NCI-H2029 (cell line): ENCODE measurements at regions not wholly inside any gene's neighbourhood (a gene's known extent, or its start where the extent isn't known, plus 50 kb on each side); places are given as distances from the start of the nearest gene placed in this dataset.
A peak's percentile ranks its signal among the peaks of the same experiment; 100 is the strongest.

Source experiments
- DNase-seq: peaks from one replicate; lab custom pipeline; 2025; lab: John Stamatoyannopoulos, UW

DNA sequence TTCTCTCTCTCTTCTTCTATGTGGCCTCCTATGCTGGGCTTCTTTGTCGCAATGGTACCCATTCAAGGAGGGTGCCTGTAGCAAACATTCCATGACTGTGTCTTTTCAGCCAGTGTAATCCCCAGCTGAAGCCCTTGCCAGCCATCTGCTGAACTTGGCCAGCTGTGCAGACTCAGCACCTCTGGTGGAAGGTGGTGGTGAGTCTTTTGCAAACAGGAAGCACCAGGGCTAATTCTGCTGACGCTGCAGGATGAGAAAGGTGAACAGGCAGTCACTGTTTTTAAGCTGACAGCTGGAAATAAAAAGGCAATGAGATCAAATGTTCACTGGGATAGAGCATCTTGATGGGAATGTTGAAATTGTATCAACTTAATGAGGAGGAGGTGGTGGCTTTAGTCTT is 298.7 kb upstream of the CLNK start:
- peak; percentile 41 for DNase-seq

DNA sequence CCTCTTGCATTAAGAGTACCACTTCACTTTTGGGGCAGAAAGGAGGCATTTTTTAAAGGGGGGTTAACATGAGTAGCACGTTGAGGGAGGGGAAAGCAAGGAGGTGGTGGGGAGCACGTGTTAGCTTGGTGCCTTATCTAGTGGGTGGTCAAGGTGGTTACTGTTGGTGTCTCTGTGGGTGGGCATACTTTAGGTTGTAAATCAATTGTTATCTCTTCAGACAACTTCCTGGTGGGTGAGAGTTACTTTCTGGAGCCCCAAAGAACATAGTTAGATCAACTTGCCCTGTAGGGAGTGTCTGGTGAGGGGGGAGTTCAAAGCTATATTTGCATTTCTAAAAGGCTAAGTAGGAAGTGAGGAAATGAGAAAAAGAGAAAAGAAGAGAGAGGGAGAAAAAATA is 297.7 kb upstream of the CLNK start:
- no peak for DNase-seq

DNA sequence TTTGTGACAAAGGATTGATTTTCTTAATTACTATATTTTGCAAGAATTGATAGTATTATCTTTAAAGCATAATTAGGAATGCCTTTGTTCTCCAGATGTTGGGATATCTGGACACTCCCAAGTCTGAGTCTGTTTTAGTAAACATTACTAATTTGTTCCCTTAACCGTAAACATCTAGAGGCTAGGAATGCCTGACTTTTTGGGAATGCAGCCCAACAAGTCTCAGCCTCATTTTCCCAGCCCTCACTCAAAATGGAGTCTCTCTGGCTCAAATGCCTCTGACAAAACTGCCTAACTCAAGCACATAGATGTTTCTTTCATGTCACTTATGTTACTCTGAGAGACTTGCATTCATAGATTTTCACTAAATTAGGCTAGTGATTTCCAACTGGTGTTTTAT is 297.0 kb upstream of the CLNK start:
- DNase-seq, result no peak

DNA sequence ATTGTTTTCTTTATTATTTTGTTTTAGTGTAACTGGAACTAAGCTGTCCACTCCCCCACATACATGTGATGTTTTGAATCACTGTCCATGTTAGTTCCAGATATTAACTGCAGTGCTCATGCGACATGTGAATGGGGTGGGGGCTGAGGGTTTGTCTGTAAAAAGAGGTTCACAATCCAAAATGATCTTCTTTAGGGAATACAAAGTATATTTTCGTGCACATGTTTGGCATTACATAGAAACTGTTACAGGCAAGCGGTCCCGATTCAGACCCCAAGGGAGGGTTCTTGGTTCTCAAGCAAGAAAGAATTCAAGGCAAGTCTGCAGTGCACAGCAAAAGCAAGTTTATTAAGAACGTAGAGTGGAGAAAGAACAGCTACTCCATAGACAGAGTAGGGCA is 296.5 kb upstream of the CLNK start:
- DNase-seq, result no peak

DNA sequence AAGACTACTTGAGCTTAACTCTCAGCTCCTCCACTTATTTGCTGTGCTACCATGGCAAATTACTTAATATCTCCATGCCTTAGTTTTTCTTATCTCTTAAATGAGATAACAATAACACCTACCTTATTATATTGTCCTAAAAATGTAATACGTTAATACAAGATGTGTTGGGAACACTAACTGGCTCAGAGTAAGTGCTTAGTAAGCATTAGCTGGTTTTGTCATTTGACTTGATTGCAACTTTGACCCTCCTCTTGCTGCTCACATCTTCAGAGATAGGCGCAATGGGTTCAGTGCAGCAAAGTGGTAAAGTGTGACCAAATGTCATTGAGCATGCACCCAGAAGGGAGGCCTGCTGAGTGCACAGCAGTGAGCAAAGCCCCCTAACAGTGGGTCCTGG is 294.5 kb upstream of the CLNK start:
- no peak for DNase-seq

DNA sequence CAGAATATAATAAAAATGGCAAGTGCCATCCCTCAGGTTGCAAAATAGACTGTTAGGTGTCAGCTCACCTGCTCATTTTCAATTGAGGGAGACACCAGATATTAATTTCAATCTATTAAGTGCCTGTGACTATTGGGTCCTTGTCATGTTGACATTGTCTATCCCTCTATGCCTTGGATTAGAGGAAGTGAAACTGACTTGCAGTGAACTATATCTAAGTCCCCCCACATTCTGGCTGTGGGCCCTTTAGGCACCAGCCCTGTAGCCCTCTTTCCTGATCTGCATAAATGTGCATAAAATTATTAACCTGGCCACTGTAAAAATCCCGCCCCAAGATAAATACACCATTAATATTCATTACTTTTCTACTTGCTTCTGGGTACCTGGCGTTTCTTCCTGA is 293.0 kb upstream of the CLNK start:
- no peak for DNase-seq

DNA sequence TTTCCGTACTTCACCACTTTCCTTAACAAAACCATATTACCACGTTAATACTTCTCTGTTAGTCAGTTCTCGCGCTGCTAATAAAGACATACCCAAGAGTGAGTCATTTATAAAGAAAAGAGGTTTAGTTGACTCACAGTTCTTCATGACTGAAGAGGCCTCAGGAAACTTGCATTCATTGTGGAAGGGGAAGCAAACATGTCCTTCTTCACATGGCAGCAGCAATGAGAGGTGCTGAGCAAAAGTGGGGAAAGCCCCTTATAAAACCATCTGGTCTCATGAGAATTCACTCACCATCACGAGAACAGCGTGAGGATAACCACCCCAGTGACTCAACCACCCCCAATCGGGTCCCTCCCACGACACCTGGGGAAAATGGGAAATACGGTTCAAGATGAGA is 289.8 kb upstream of the CLNK start:
- no peak for DNase-seq

DNA sequence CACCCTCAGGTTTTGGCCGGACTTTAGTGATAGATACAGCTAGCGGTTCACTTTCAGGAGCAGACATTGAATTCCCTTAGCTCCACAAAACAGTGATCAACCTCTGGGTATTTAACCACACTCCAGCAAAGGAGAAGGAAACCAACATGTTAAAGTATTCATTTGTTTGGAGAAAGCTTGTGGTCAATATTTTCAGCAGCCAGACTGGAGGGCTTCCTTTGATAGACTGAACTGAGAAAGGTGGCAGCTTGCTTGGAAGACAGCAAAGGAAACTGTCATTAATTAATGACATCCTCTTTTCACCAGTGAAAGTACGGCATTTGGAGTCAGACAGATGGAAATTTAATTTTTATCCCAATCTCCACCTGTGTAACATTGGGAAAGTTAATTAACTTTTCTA is 289.1 kb upstream of the CLNK start:
- no peak for DNase-seq

DNA sequence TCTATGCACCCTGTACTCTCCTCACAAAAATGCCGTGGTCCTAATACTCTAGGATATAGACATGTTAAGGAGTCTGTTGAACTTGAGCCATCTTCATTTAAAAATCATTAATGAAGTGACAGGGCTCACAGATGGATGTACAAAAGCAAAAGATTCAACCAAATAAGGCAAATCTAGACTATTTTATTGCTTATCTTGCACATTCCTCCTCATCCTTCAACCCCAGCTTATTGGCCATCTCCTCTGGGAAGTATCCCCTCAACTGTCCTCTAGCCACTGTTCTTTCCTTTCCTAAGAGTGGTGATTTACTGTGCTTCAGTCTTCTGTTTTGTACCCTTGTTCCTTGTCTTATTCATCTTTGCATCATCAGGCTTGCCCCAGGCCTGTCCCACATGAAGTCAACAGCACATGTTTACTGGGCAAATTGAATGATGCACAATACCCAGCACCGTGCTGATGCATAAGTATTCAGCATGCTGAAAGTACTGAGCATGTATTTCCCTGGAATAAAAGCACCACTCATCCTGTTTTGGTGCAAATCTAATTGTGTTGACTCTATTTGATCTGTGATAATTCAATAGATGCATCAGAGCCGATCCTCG is 287.3 kb upstream of the CLNK start:
- no peak for DNase-seq

DNA sequence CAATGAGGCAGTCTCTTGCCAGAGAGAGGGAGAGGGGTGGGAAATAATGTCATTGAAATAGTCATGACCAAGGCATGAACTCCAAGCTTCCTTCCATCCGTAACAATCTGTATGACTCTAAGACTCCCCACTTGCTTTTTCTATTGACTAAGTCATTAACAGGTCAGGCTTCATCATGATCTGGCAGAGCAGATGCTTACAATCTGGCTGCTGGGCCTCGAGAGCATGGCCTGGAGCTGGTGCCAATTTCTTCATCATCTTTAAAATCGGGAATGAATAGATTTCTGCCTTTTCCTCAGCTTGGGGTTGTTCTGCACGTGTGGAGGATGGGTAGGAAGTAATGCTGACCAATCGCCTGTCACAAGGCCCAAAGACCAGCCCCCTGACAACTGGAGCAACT is 280.6 kb upstream of the CLNK start:
- no peak for DNase-seq

DNA sequence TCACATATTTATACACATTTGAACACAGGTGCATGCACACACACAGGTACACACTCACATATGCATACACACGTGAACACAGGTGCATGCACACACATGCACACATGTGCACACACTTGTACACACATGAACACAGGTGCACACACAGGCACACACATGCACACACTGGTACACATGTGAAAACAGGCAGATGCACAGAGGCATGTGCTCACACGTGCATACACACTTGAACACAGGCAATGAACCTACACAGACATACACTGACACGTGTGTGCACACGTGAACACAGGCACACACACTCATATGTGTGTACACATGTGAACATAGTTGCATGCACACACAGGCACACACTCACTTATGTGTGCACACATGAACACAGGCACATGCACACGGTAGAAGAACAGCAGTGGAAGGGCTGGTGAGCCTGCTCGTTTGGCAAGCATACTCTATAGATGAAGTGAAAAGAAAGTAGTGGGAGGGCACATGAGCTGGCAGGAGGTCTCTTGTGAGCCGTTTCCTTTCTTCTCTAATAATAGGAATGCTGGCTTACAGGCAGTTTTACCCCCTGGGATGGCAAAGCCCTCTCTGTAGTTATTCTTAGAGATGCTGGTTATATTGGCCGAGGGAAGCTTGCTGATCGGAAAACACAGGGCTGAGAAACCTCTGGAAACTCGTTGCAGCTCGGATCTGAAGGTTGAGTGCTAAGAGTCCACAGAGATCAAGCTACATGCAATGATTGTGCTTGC is 279.6 kb upstream of the CLNK start:
- no peak for DNase-seq

DNA sequence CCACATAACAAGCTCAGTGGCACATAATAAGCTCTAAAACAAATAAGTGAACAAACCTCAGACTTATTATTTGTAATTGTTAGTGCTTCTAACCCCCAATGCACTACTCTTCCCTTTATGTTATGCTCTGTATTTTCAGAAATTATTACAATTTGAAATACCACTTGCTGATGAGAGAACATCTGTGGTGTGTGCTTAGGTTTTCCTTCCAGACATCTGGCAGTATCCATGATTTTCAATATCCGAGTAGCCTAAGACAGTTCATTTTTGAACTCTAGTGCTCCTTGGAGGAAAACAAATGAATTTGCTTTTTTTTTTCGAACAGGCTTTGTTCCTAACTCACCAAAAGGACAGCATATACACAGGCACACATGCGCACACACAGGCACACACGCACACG is 278.7 kb upstream of the CLNK start:
- DNase-seq, result no peak

DNA sequence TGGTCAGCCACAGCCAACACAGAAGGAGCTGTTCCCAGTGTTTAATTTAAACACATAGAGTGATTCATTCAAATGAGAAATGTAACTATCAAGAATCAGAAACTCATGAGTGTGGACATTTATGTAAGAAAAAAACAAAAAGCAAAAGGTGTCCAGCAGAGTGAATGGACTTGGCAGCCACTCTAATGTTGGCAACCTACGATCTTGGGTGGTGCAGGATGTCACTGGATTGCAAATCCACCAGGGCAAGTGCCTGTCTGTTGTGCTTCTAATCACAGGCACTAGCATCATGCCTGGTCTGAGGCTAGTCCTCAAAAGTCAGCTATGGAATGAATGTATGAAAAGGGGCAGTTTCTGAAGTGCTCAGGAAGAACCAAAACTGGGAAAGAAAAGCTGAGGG is 277.7 kb upstream of the CLNK start:
- no peak for DNase-seq

DNA sequence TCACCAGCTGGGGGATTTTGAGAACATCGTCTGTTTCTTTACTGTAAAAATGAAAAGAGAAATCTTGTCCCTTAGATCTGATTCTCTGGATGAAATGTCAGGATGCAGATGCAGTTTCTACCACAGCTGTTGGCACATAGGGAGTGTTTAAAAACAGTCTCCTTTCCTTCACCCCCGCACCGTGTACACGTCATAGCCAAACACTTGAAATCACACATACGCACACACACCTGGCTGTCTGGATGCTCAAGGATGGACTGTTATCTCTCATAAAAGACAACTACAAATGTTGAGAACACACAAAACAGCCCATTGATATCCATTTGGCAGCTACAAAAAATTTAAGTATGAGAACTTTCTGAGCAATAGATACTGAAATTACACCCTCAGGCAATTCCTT is 275.8 kb upstream of the CLNK start:
- DNase-seq, result peak; percentile 82

DNA sequence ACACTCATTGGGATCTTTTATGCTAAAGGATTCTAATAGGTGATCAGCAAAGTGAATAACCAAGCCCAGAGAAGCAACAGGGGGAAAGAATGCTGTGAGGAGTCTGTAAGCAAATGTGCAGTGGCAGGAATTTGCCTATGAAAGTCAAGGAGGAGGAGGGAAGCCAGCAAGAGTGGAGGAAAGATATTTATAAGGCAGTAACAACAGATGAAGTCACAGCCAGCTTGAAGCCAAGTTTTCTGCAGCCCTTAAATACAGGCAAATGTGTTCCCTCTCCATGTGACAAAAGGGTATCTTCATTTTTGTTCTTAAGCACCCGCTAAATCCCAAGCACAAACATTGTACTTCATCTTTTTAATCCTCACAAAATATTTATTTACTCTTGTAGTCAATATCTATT is 275.0 kb upstream of the CLNK start:
- DNase-seq, result peak; percentile 17

DNA sequence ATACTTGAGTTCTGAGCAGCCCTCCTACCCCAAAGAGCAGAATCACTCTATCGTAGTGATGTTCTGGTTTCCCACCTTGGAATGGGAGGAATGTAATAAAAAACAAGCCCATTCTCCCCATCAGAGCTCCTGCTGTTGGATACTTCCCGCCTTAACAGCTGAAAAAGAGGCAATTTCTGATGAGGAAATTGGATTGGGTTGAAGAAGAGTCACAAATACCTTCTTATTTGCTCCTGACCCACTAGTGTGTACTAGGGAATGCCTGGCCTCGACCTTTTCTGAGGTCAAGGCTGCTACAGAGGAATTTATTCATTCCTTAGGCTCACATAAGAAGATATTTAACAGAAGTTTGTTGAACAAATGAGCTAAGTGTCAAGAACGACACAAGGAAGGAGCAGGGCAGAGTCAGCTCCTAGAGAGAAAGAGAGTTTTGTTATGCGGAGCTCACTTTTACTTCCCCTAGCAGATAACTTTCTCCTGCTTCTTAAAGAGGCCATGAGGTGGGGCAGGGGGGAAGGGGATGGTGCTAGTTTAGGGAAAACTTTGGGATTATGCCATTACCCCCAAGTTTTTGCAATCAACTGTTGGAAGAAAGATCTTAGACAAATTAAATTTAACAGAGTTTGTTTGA is 273.8 kb upstream of the CLNK start:
- no peak for DNase-seq

DNA sequence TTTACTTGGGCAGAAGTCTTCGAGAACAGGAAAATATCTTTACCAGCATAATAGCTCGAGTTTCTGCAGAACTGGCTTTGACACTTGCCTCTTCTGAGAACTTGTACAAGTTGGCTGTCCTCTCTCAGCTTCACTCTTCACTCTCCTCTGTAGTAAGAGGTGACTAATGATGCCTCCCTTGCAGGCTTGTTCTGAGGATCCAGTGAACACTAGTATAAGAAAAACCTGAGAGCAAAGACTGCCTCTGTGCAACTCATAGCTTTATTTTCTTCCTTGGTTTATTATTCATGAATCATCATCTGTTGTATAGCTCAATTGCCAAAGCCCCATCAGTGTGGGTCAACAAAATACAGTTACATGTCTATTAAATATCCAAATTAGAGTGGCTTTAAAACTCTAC is 266.7 kb upstream of the CLNK start:
- DNase-seq, result no peak

DNA sequence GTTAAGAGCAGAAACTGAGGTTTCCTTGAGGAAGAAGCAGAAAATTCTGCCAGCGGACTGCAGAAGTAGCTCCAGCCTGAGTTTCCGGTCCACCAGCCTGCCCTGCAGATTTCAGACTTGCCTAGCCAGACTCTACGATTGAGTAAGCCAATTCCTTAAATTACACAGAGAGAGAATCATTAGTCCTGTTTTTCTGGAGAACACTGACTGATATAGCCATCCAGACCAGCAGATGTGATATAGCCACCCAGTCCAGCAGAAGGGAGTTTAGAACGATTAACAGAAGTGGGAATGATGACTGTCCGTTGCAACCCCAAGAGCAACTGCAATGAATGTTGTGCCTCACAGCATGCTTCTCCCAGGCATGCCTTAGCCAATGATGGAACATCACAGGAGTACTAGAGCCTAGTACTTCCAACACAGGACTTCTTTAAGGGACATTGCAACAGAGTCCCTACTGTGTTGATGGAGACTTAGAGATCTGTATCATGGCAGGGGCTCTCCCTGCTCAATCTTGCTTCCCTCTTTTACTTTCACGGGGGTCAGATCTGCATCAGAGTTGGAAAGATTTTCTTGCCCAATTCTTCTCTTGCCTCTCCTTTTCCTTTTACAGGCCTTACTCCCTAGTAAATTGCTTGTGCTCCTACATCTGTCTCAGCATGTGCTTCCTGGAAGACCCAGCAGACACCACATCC is 264.6 kb upstream of the CLNK start:
- no peak for DNase-seq

DNA sequence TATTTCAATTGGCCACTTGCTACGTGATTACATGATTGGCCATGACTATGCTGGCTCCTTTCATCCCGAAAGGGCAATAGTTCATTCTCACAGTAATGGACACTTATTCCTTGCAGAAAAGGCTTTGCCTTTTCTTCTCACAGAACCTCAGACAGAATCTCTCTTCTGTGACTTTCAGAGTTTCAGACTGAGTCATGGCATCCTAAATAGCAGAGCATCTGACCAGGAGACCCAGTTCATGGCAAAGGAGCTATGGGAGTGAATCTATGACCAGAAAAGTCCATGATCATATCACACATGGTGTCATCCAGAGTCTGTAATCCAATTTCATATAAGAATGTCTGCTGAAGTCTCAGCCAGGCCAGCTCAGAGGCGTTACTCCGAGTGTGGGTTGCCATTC is 263.3 kb upstream of the CLNK start:
- DNase-seq, result no peak

DNA sequence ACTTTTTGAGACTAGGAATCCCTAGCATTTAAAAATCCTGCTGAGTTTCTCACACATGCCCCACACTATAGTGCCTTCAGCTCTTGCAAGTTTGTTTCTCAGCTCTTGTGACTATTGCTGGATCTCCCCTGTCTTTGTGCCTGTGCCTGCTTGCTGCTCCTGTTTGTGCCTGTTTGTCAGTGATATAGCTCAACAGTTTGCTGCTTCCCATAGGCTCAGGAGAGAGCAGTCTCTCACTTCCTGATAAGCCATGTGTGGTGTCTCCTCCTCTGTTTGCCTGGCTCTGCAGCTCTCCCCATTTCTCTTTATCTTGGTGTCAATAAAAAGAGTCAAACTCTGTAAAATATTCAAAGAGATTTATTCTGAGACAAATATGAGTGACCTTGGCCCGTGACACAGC is 259.8 kb upstream of the CLNK start:
- no peak for DNase-seq

DNA sequence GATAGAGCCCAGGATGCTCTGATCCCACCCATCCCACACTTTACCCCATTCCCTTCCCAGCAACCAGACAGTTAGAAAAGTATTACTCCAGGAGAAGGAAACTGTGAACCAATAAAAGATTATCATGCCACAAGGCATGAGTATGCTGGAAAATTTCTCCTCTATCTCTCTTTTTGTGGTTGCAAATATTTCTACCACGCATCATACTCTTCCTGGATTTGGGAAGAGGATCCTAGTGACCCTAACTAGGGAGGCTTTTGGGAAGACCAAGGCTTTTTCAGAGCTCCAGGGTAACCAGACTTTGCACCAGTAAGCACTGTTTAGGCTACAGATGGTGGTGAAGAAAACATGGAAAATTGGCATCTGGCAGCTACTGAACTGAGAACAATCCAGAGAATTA is 257.6 kb upstream of the CLNK start:
- no peak for DNase-seq

DNA sequence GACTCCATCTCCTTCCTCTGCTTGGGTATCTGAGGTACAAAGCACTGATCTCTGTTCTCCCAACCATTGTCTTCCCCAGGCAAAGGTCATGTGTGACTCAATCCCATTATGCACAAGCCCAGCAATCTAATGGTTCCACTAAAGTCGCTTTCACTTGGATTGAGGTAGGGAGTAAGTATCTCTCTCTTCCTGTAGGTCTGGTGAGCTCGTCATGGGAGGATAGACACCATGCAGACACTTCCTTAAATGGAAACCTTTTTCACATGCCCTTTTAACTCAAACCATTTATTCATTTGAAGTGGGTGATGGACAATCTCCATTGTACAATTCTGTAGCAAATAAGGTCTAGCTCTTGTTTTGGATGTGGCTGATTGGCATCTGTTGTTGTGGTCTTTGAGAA is 245.2 kb upstream of the CLNK start:
- no peak for DNase-seq

DNA sequence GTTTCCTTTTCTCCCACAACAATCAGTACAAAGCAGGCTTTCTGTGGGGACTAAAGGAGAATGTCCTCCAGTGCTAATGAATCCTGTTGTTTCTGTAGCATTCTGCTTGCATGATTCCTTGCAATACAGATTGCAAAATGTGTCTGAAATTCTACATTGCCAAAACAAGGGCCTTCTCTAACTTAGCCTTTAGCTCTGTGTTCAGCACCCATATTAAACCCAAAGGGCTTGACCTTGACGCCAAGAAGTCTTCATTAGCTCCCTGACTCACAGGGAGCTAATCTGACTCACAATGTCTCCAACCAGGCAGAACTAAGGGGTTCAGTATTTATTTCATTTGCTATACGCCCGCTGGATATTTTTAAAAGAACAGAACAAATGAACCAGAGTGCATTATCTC is 241.4 kb upstream of the CLNK start:
- no peak for DNase-seq
